PC-3 (cell line): ENCODE measurements at regions not wholly inside any gene's neighbourhood (a gene's known extent, or its start where the extent isn't known, plus 50 kb on each side); places are given as distances from the start of the nearest gene placed in this dataset.

Experiments
- ATAC-seq: fragments of 200-7000 bp; cut with Tn5 transposase; 2 replicates; pipeline ENCODE4 v1.9.1; 2020; ENCODE audit warnings: mild to moderate bottlenecking, moderate library complexity
- BruUV-seq: library from RNA; stranded (reverse); fragments of 400-500 nt; replicated peaks from 2 replicates; lab custom pipeline; 2021; lab: Mats Ljungman, UMichigan
- CTCF ChIA-PET: fragments of 300-600 bp; sonication (Branson Sonifier 250); formaldehyde crosslinking; loops from one replicate; lab custom pipeline; 2022; ENCODE audit warnings: antibody characterized with exemption; lab: Charles Lee
- POLR2A ChIA-PET: fragments of 300-600 bp; sonication (Branson Sonifier 250); formaldehyde crosslinking; loops from one replicate; lab custom pipeline; 2022; ENCODE audit warnings: antibody characterized with exemption; ENCODE audit not compliant: unreplicated experiment; lab: Charles Lee
- DNase-seq: peaks from one replicate; pipeline ENCODE4 v3.0.0-alpha.2; 2015
- H2AFZ ChIP-seq: fragments of 300-600 bp; sonication (generic); 2 replicates; pipeline ENCODE4 v1.6.0; 2016; ENCODE audit warnings: antibody characterized with exemption, low read length
- H3F3A ChIP-seq: fragments of 300-600 bp; sonication (generic); one replicate; pipeline ENCODE4 v1.6.0; 2017; ENCODE audit warnings: antibody characterized with exemption, low read length, control low read depth, mild to moderate bottlenecking; ENCODE audit not compliant: unreplicated experiment
- H3K27ac ChIP-seq: fragments of 300-600 bp; sonication (generic); 2 replicates; pipeline ENCODE4 v1.5.1; 2016; ENCODE audit warnings: mild to moderate bottlenecking, low read length
- H3K27me3 ChIP-seq: fragments of 300-600 bp; sonication (generic); 2 replicates; pipeline ENCODE4 v1.6.1; 2016; ENCODE audit warnings: low read length, mixed read lengths
- H3K36me3 ChIP-seq: fragments of 300-600 bp; sonication (generic); 2 replicates; pipeline ENCODE4 v1.6.1; 2016; ENCODE audit warnings: low read depth, mixed run types, low read length, mixed read lengths
- H3K4me1 ChIP-seq: fragments of 300-600 bp; sonication (generic); 2 replicates; pipeline ENCODE4 v1.5.1; 2016; ENCODE audit warnings: low read length; ENCODE audit not compliant: insufficient read depth
- H3K4me2 ChIP-seq: fragments of 300-600 bp; sonication (generic); 2 replicates; pipeline ENCODE4 v1.6.0; 2016; ENCODE audit warnings: low read length
- H3K4me3 ChIP-seq: fragments of 300-600 bp; sonication (generic); 2 replicates; pipeline ENCODE4 v1.5.1; 2016; ENCODE audit warnings: mild to moderate bottlenecking, low read length, mixed read lengths
- H3K79me2 ChIP-seq: fragments of 300-600 bp; sonication (generic); 2 replicates; pipeline ENCODE4 v1.6.1; 2017; ENCODE audit warnings: low read length, mixed read lengths
- H3K9ac ChIP-seq: fragments of 300-600 bp; sonication (generic); 2 replicates; pipeline ENCODE4 v1.6.0; 2016; ENCODE audit warnings: mild to moderate bottlenecking, low read length
- H3K9me2 ChIP-seq: fragments of 300-600 bp; sonication (generic); replicated peaks from 2 replicates; pipeline ENCODE4 v1.6.1; 2016; ENCODE audit warnings: mixed run types, low read length, mixed read lengths
- H3K9me3 ChIP-seq: fragments of 300-600 bp; sonication (generic); 2 replicates; pipeline ENCODE4 v1.6.1; 2016; ENCODE audit warnings: low read length, mixed read lengths
- H4K20me1 ChIP-seq: fragments of 300-600 bp; sonication (generic); 2 replicates; pipeline ENCODE4 v1.6.1; 2016; ENCODE audit warnings: low read length, mixed read lengths
- CTCF ChIP-seq: fragments of 300-600 bp; sonication (generic); conservative IDR thresholded peaks from 2 replicates; pipeline ENCODE4 v1.5.1; 2017; ENCODE audit warnings: antibody characterized with exemption, low read depth, mild to moderate bottlenecking, low read length
- EZH2 ChIP-seq: fragments of 300-600 bp; sonication (generic); IDR thresholded peaks from one replicate; pipeline ENCODE4 v1.6.1; 2017; ENCODE audit warnings: antibody characterized with exemption, mild to moderate bottlenecking, low read length; ENCODE audit not compliant: unreplicated experiment
- EZH2phosphoT487 ChIP-seq: fragments of 300-600 bp; sonication (generic); IDR thresholded peaks from 2 replicates; pipeline ENCODE4 v1.6.1; 2018; ENCODE audit warnings: mild to moderate bottlenecking, antibody characterized with exemption, low read length, borderline replicate concordance
- intact Hi-C: fragments of 100-400 bp; cut with micrococcal nuclease; formaldehyde crosslinking; loops from 2 replicates; pipeline ENCODE4 v1.9.0; 2023

GRCh38 chr4:66094070-66094469 lies 423.8 kb upstream of the EPHA5 start:
- peaks cover 4% of the 10 kb centered on the region for H3F3A ChIP-seq
- peak overlapping the region; percentile 94 for H3K27ac ChIP-seq
- no peak overlapping the region for H2AFZ ChIP-seq
- no peak for DNase-seq
- CTCF ChIA-PET, result no interaction called here
- H3K36me3 ChIP-seq, result no peaks in the 10 kb centered on the region
- H3K4me3 ChIP-seq, result no peak overlapping the region
- H3K9ac ChIP-seq, result peak overlapping the region; percentile 68
- TF ChIP-seq CTCF, result no peak
- no peak for TF ChIP-seq EZH2phosphoT487
- TF ChIP-seq EZH2, result no peak
- peaks cover 56% of the 10 kb centered on the region for H3K4me1 ChIP-seq
- no peaks in the 10 kb centered on the region for H3K27me3 ChIP-seq
- H3K4me2 ChIP-seq, result peak overlapping the region; percentile 26; the same call in 1 of the 2 replicates
- no peaks in the 10 kb centered on the region for H3K9me2 ChIP-seq
- no peak for ATAC-seq
- POLR2A ChIA-PET, result no interaction called here
- no TSS peak for BruUV-seq
- H3K9me3 ChIP-seq, result no peaks in the 10 kb centered on the region
- no peaks in the 10 kb centered on the region for H3K79me2 ChIP-seq
- H4K20me1 ChIP-seq, result no peaks in the 10 kb centered on the region
- intact Hi-C loops, result loop anchor here (10.0 kb wide), 2 partner anchors 269 to 579 kb away; no protein-coding TSS in a partner anchor

GRCh38 chr4:66091786-66092185 lies 421.5 kb upstream of the EPHA5 start:
- Histone ChIP-seq H3K36me3 (0 out of 2 replicates have a peak, but pooled peaks cover 6% of the 10 kb centered on the region), H3K79me2 (no peaks in the 10 kb centered on the region), H3K4me1 (peaks cover 45% of the 10 kb centered on the region), H4K20me1 (no peaks in the 10 kb centered on the region), H3K9ac (no peak overlapping the region), H3K4me2 (peak overlapping the region; percentile 26; the same call in 1 of the 2 replicates), H3K27ac (no peak overlapping the region), H3K27me3 (no peaks in the 10 kb centered on the region), H3K4me3 (no peak overlapping the region), H3K9me2 (no peaks in the 10 kb centered on the region), H2AFZ (no peak overlapping the region), H3K9me3 (no peaks in the 10 kb centered on the region), H3F3A (peaks cover 4% of the 10 kb centered on the region)
- DNase-seq (peak; percentile 75), ATAC-seq (peak; percentile 43)
- intact Hi-C loops, result loop anchor here (10.0 kb wide), 2 partner anchors 267 to 577 kb away; no protein-coding TSS in a partner anchor
- no peak for TF ChIP-seq CTCF
- TF ChIP-seq EZH2, result no peak
- no peak for TF ChIP-seq EZH2phosphoT487
- BruUV-seq, result no TSS peak
- CTCF ChIA-PET, result no interaction called here
- POLR2A ChIA-PET, result no interaction called here

- no peaks in the 10 kb centered on the region for H4K20me1 ChIP-seq
- no TSS peak for BruUV-seq
- no peak overlapping the region for H3K4me3 ChIP-seq
- H3K27ac ChIP-seq, result no peak overlapping the region
- no peaks in the 10 kb centered on the region; the same call in 1 of the 2 replicates for H3K4me1 ChIP-seq
- no peaks in the 10 kb centered on the region for H3K9me2 ChIP-seq
- intact Hi-C loops, result no loop called here
- H3K79me2 ChIP-seq, result no peaks in the 10 kb centered on the region
- ATAC-seq, result no peak
- DNase-seq, result no peak
- no peak overlapping the region for H2AFZ ChIP-seq
- H3F3A ChIP-seq, result no peaks in the 10 kb centered on the region
- no peaks in the 10 kb centered on the region for H3K36me3 ChIP-seq
- no peak overlapping the region for H3K4me2 ChIP-seq
- ChIA-PET CTCF (no interaction called here), POLR2A (no interaction called here)
- H3K9ac ChIP-seq, result no peak overlapping the region
- TF ChIP-seq EZH2phosphoT487 (no peak), CTCF (no peak), EZH2 (no peak)
- H3K9me3 ChIP-seq, result no peaks in the 10 kb centered on the region
- H3K27me3 ChIP-seq, result no peaks in the 10 kb centered on the region
These were observed 403.7 kb upstream of the EPHA5 start for GRCh38 chr4:66073961-66074360.
